GM19025 (cell line): ENCODE measurements at regions not wholly inside any gene's neighbourhood (a gene's known extent, or its start where the extent isn't known, plus 50 kb on each side); places are given as distances from the start of the nearest gene placed in this dataset.

Source experiments
- ATAC-seq: cut with Tn5 transposase; IDR thresholded peaks from one replicate; pipeline ENCODE4 v1.9.1; 2021; ENCODE audit warnings: mild to moderate bottlenecking, low read depth, moderate library complexity; ENCODE audit not compliant: unreplicated experiment

GRCh38 chr4:37146260-37146659 lies 98.3 kb upstream of the NWD2 start:
- no peak for ATAC-seq

DNA sequence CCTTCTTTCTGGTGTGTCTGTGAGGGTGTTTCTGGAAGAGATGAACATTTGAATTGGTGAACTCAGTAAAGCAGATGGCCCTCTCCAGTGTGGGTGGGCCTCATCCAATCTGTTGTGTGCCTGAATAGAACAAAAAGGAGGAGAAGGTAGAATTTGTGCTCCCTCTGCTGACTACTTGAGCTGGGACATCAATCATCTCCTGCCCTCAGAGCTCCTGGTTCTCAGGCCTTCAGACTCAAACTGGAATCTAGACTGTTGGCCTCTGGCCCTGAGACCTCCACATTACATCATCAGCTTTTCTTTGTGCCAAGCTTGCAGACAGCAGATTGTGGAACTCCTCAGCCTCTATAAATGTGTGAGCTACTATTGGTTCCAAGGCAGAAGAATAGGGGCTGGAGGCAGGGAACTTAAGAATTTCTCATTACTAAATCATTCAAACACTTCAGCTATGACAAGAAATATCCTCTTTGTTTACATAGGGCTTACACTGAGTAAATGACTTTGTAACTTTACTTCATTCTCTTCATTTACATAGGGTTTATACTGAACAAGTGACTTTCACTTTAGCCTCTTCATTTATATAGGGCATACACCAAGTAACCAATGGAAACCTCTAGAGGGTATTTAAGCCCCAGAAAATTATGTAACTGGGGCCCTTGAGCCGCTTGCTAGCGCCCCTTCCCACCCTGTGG lies 86.9 kb upstream of the NWD2 start:
- no peak for ATAC-seq

DNA sequence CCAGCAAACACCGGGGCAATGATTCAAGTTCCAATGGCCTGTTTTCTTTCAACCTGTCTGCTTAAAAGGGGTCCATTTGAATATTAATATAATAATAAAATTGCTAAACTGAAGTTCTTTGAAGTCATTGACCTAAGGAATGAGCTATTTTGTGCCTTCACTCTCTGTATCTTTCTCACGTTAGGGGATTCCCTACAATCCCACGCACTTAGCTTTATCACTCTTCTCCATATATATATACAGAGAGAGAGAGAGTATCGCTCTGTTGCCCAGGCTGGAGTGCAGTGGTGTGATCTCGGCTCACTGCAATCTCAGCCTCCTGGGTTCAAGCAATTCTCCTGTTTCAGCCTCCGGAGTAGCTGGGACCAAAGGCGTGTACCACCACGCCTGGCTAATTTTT lies 83.9 kb upstream of the NWD2 start:
- no peak for ATAC-seq

DNA sequence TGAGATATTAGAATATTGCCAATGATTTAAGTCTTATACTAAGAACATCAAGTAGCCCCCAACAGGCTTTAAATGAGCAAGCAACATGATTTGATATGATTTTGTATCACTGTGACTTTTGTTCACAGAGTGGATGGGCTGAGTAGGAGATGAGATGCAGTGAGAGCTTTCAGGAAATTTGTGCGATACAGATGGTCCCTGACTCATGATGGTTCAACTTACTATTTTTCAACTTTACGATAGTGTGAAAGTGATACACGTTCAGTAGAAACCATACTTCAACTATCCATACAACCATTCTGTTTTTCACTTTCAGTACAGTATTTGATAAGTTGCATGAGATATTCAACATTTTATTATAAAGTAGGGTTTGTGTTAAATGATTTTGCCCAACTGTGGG lies 78.7 kb upstream of the NWD2 start:
- no peak for ATAC-seq

- no peak for ATAC-seq
Measured at GRCh38 chr4:37169956-37170355, 74.6 kb upstream of the NWD2 start.

DNA sequence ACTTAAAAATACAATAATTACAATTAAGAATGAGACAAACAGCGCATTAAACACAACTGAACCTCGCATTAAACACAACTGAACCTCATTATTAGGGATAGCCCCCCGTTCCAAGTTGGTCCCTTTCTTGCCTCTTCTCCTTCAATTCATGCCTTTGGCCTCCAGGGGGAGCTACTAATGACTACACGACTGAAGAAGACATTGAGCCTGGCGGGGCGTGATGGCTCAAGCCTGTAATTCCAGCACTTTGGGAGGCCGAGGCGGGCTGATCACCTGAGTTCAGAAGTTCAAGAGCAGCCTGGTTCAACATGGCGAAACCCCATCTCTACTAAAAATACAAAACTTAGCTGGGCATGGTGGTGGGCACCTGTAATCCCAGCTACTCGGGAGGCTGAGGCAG lies 56.4 kb upstream of the NWD2 start:
- ATAC-seq = no peak
